GM23338 (cell line): ENCODE measurements at regions not wholly inside any gene's neighbourhood (a gene's known extent, or its start where the extent isn't known, plus 50 kb on each side); places are given as distances from the start of the nearest gene placed in this dataset.

Source experiments
- ATAC-seq: fragments of 200-7000 bp; cut with Tn5 transposase; 3 replicates; pipeline ENCODE4 v1.9.1; 2020
- DNase-seq: peaks from one replicate; pipeline ENCODE4 v3.0.0-alpha.2; 2015; ENCODE audit warnings: low spot score
- H2AFZ ChIP-seq: fragments of 200-600 bp; sonication (generic); 2 replicates; pipeline ENCODE4 v1.8.0; 2016; ENCODE audit warnings: antibody characterized with exemption, mild to moderate bottlenecking, moderate library complexity
- H3F3A ChIP-seq: fragments of 200-600 bp; sonication (generic); replicated peaks from 2 replicates; pipeline ENCODE4 v1.8.0; 2017; ENCODE audit warnings: antibody characterized with exemption, mixed run types, low read depth
- H3K27ac ChIP-seq: fragments of 200-600 bp; sonication (generic); 2 replicates; pipeline ENCODE4 v1.6.1; 2016; ENCODE audit warnings: low read depth
- H3K27me3 ChIP-seq: fragments of 200-600 bp; sonication (generic); 2 replicates; pipeline ENCODE4 v1.8.0; 2016; ENCODE audit warnings: mild to moderate bottlenecking, mixed run types, moderate library complexity; ENCODE audit not compliant: insufficient read depth
- H3K36me3 ChIP-seq: fragments of 200-600 bp; sonication (generic); 2 replicates; pipeline ENCODE4 v1.8.0; 2016; ENCODE audit warnings: mild to moderate bottlenecking; ENCODE audit not compliant: insufficient read depth
- H3K4me1 ChIP-seq: fragments of 200-600 bp; sonication (generic); 2 replicates; pipeline ENCODE4 v1.8.0; 2016; ENCODE audit warnings: mild to moderate bottlenecking, moderate library complexity; ENCODE audit not compliant: insufficient read depth
- H3K4me2 ChIP-seq: fragments of 200-600 bp; sonication (generic); 2 replicates; pipeline ENCODE4 v1.7.1; 2017; ENCODE audit warnings: mixed run types
- H3K4me3 ChIP-seq: fragments of 200-600 bp; sonication (generic); 2 replicates; pipeline ENCODE4 v1.6.1; 2016; ENCODE audit warnings: mixed run types
- H3K79me2 ChIP-seq: fragments of 200-600 bp; sonication (generic); replicated peaks from 2 replicates; pipeline ENCODE4 v1.8.0; 2017; ENCODE audit warnings: mild to moderate bottlenecking; ENCODE audit not compliant: insufficient read depth
- H3K9me2 ChIP-seq: fragments of 200-600 bp; sonication (generic); 2 replicates; pipeline ENCODE4 v1.8.0; 2017; ENCODE audit not compliant: insufficient read depth
- H4K20me1 ChIP-seq: fragments of 200-600 bp; sonication (generic); replicated peaks from 2 replicates; pipeline ENCODE4 v1.8.0; 2017; ENCODE audit warnings: mild to moderate bottlenecking; ENCODE audit not compliant: insufficient read depth
- H3K27ac Mint-ChIP-seq: 2 replicates; pipeline ENCODE4 v1.8.0; 2020; ENCODE audit warnings: inconsistent platforms, mild to moderate bottlenecking, moderate library complexity, mixed read lengths
- H3K27me3 Mint-ChIP-seq: 3 replicates; pipeline ENCODE4 v1.8.0; 2022; ENCODE audit warnings: low read depth, mild to moderate bottlenecking, moderate library complexity, mixed read lengths, inconsistent platforms; ENCODE audit not compliant: insufficient read depth, poor library complexity
- H3K36me3 Mint-ChIP-seq: 3 replicates; pipeline ENCODE4 v1.8.0; 2021; ENCODE audit warnings: low read depth, mild to moderate bottlenecking, inconsistent platforms, moderate library complexity, mixed read lengths
- H3K4me1 Mint-ChIP-seq: 3 replicates; pipeline ENCODE4 v1.8.0; 2020; ENCODE audit warnings: mild to moderate bottlenecking, inconsistent platforms, mixed read lengths
- H3K4me3 Mint-ChIP-seq: 3 replicates; pipeline ENCODE4 v1.8.0; 2021; ENCODE audit warnings: moderate library complexity, mild to moderate bottlenecking, inconsistent platforms, mixed read lengths
- H3K9me3 Mint-ChIP-seq: 3 replicates; pipeline ENCODE4 v1.8.0; 2020; ENCODE audit warnings: moderate library complexity, mild to moderate bottlenecking, inconsistent platforms, mixed read lengths
- CREB1 ChIP-seq: fragments of 250-450 bp; sonication (Bioruptor Pico); IDR thresholded peaks from 2 replicates; pipeline ENCODE4 v1.5.0; 2020; ENCODE audit warnings: low read depth, mild to moderate bottlenecking, moderate library complexity
- EZH2 ChIP-seq: fragments of 200-600 bp; sonication (generic); IDR thresholded peaks from one replicate; pipeline ENCODE4 v1.8.0; 2017; ENCODE audit warnings: antibody characterized with exemption, mild to moderate bottlenecking, low read depth; ENCODE audit not compliant: unreplicated experiment
- EZH2phosphoT487 ChIP-seq: fragments of 200-600 bp; sonication (generic); IDR thresholded peaks from one replicate; pipeline ENCODE4 v1.8.1; 2018; ENCODE audit warnings: antibody characterized with exemption; ENCODE audit not compliant: unreplicated experiment
- JUNB ChIP-seq: IDR thresholded peaks from one replicate; pipeline ENCODE4 v1.6.1; 2016; ENCODE audit warnings: antibody characterized with exemption; ENCODE audit not compliant: unreplicated experiment
- NANOG ChIP-seq: IDR thresholded peaks from 2 replicates; pipeline ENCODE4 v1.6.1; 2016; ENCODE audit warnings: antibody characterized with exemption, borderline replicate concordance
- POLR2AphosphoS5 ChIP-seq: IDR thresholded peaks from 2 replicates; pipeline ENCODE4 v1.6.1; 2016; ENCODE audit warnings: antibody characterized with exemption, low read depth
- STAT1 ChIP-seq: IDR thresholded peaks from one replicate; pipeline ENCODE4 v1.6.1; 2016; ENCODE audit warnings: antibody characterized with exemption; ENCODE audit not compliant: unreplicated experiment
- ZNF114 ChIP-seq: fragments of 250-450 bp; sonication (Bioruptor Pico); IDR thresholded peaks from 2 replicates; pipeline ENCODE4 v1.5.0; 2020; ENCODE audit warnings: mild to moderate bottlenecking, moderate library complexity
- ZNF331 ChIP-seq: fragments of 250-450 bp; sonication (Bioruptor Pico); IDR thresholded peaks from 2 replicates; pipeline ENCODE4 v1.5.0; 2020; ENCODE audit warnings: low read depth, mild to moderate bottlenecking, moderate library complexity
- ZNF462 ChIP-seq: fragments of 250-450 bp; sonication (Bioruptor Pico); IDR thresholded peaks from 2 replicates; pipeline ENCODE4 v1.5.0; 2020; ENCODE audit warnings: mild to moderate bottlenecking, moderate library complexity
- TF ChIP-seq, protein P1 (sequence below): IDR thresholded peaks from 2 replicates; pipeline ENCODE4 v1.6.1; 2016; ENCODE audit warnings: antibody characterized with exemption
- TF ChIP-seq, protein P2 (sequence below), 2 experiments: fragments of 200-600 bp in 1 of 2; sonication (generic) in 1 of 2; conservative IDR thresholded peaks; 2 replicates each; pipeline versions ENCODE4 v1.5.1 to v1.6.1; 2016 to 2017; ENCODE audit warnings: antibody characterized with exemption in 2 of 2, low read depth in 2 of 2, mild to moderate bottlenecking in 2 of 2, moderate library complexity in 1 of 2
- TF ChIP-seq, protein P3 (sequence below): IDR thresholded peaks from one replicate; pipeline ENCODE4 v1.6.1; 2018; ENCODE audit warnings: antibody characterized with exemption; ENCODE audit not compliant: unreplicated experiment

GRCh38 chr3:35932995-35933394 lies 293.7 kb downstream of the ARPP21 start:
- no peak for ATAC-seq
- H4K20me1 ChIP-seq: no peaks in the 10 kb centered on the region
- Mint-ChIP-seq H3K4me3 (no peak overlapping the region), H3K27ac (peak overlapping the region; percentile 65), H3K9me3 (no peaks in the 10 kb centered on the region), H3K4me1 (no peaks in the 10 kb centered on the region), H3K27me3 (no peaks in the 10 kb centered on the region), H3K36me3 (no peaks in the 10 kb centered on the region)
- no peaks in the 10 kb centered on the region for H3K9me2 ChIP-seq
- no peak overlapping the region for H3K27ac ChIP-seq
- H2AFZ ChIP-seq: no peak overlapping the region
- no peaks in the 10 kb centered on the region for H3K79me2 ChIP-seq
- no peak overlapping the region for H3K4me3 ChIP-seq
- no peaks in the 10 kb centered on the region for H3K27me3 ChIP-seq
- no peaks in the 10 kb centered on the region for H3F3A ChIP-seq
- no peaks in the 10 kb centered on the region for H3K4me1 ChIP-seq
- DNase-seq: no peak
- H3K4me2 ChIP-seq: no peak overlapping the region
- TF ChIP-seq ZNF114 (CRISPR knock-in tag) (no peak), EZH2phosphoT487 (no peak), ZNF462 (CRISPR knock-in tag) (no peak), STAT1 (no peak), EZH2 (no peak), POLR2AphosphoS5 (no peak), NANOG (no peak), JUNB (no peak), CREB1 (CRISPR knock-in tag) (no peak), ZNF331 (no peak)
- TF ChIP-seq, protein P1, sequence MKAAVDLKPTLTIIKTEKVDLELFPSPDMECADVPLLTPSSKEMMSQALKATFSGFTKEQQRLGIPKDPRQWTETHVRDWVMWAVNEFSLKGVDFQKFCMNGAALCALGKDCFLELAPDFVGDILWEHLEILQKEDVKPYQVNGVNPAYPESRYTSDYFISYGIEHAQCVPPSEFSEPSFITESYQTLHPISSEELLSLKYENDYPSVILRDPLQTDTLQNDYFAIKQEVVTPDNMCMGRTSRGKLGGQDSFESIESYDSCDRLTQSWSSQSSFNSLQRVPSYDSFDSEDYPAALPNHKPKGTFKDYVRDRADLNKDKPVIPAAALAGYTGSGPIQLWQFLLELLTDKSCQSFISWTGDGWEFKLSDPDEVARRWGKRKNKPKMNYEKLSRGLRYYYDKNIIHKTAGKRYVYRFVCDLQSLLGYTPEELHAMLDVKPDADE: no peak
- TF ChIP-seq, protein P2, sequence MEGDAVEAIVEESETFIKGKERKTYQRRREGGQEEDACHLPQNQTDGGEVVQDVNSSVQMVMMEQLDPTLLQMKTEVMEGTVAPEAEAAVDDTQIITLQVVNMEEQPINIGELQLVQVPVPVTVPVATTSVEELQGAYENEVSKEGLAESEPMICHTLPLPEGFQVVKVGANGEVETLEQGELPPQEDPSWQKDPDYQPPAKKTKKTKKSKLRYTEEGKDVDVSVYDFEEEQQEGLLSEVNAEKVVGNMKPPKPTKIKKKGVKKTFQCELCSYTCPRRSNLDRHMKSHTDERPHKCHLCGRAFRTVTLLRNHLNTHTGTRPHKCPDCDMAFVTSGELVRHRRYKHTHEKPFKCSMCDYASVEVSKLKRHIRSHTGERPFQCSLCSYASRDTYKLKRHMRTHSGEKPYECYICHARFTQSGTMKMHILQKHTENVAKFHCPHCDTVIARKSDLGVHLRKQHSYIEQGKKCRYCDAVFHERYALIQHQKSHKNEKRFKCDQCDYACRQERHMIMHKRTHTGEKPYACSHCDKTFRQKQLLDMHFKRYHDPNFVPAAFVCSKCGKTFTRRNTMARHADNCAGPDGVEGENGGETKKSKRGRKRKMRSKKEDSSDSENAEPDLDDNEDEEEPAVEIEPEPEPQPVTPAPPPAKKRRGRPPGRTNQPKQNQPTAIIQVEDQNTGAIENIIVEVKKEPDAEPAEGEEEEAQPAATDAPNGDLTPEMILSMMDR (conservative IDR thresholded peaks at IDR 0.05; ENCODE audit: low read depth in 2 of 2): no peak
- TF ChIP-seq, protein P3, sequence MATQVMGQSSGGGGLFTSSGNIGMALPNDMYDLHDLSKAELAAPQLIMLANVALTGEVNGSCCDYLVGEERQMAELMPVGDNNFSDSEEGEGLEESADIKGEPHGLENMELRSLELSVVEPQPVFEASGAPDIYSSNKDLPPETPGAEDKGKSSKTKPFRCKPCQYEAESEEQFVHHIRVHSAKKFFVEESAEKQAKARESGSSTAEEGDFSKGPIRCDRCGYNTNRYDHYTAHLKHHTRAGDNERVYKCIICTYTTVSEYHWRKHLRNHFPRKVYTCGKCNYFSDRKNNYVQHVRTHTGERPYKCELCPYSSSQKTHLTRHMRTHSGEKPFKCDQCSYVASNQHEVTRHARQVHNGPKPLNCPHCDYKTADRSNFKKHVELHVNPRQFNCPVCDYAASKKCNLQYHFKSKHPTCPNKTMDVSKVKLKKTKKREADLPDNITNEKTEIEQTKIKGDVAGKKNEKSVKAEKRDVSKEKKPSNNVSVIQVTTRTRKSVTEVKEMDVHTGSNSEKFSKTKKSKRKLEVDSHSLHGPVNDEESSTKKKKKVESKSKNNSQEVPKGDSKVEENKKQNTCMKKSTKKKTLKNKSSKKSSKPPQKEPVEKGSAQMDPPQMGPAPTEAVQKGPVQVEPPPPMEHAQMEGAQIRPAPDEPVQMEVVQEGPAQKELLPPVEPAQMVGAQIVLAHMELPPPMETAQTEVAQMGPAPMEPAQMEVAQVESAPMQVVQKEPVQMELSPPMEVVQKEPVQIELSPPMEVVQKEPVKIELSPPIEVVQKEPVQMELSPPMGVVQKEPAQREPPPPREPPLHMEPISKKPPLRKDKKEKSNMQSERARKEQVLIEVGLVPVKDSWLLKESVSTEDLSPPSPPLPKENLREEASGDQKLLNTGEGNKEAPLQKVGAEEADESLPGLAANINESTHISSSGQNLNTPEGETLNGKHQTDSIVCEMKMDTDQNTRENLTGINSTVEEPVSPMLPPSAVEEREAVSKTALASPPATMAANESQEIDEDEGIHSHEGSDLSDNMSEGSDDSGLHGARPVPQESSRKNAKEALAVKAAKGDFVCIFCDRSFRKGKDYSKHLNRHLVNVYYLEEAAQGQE: no peak
- no peaks in the 10 kb centered on the region for H3K36me3 ChIP-seq
